NB4 (cell line): ENCODE measurements at regions not wholly inside any gene's neighbourhood (a gene's known extent, or its start where the extent isn't known, plus 50 kb on each side); places are given as distances from the start of the nearest gene placed in this dataset.

Experiments used
- CTCF ChIP-seq: IDR thresholded peaks from one replicate; pipeline ENCODE4 v1.5.1; 2012; ENCODE audit warnings: low read depth, low read length
- POLR2A ChIP-seq: IDR thresholded peaks from 2 replicates; pipeline ENCODE4 v1.6.1; 2011; ENCODE audit warnings: mild to moderate bottlenecking; ENCODE audit not compliant: insufficient read length; ENCODE audit errors: extremely low read depth

GRCh38 chr13:58804832-58805231, 1173.3 kb downstream of the PCDH17 start:
- TF ChIP-seq POLR2A: no peak
- no peak for TF ChIP-seq CTCF
